Gastroesophageal sphincter (tissue), 4 donors: ENCODE measurements at regions not wholly inside any gene's neighbourhood (a gene's known extent, or its start where the extent isn't known, plus 50 kb on each side); places are given as distances from the start of the nearest gene placed in this dataset.
A peak's percentile ranks its signal among the peaks of the same experiment; 100 is the strongest.
"Not testable (repeated sequence)": the region's sequence is repeated elsewhere in the genome, so short reads cannot be mapped to it uniquely, and the experiment has no call there.

Experiments used
- ATAC-seq: fragments of 150-250 bp; one replicate; pipeline ENCODE4 v1.9.1; 2016; ENCODE audit warnings: mild to moderate bottlenecking, moderate library complexity
- H3K27ac ChIP-seq, 4 donors: fragments of 200-600 bp; sonication (generic) in 3 of 4; 1 replicate in 3 of 4; 2 replicates in 1 of 4; pipeline ENCODE4 v1.5.1; 2016 to 2019
- H3K27me3 ChIP-seq: fragments of 200-600 bp; sonication (generic); one replicate; pipeline ENCODE4 v1.5.1; 2019
- H3K36me3 ChIP-seq, 2 donors: fragments of 200-600 bp; sonication (generic); one replicate each; pipeline ENCODE4 v1.5.1; 2019; ENCODE audit warnings: control low read depth in 1 of 2
- H3K4me1 ChIP-seq, 3 donors: fragments of 200-600 bp; sonication (generic); 1 replicate in 2 of 3; 2 replicates in 1 of 3; pipeline ENCODE4 v1.5.1; 2016 to 2019; ENCODE audit warnings: control low read depth in 2 of 3
- H3K4me3 ChIP-seq, 2 donors: fragments of 200-600 bp; sonication (generic); one replicate each; pipeline ENCODE4 v1.5.1; 2019; ENCODE audit warnings: mild to moderate bottlenecking in 1 of 2, moderate library complexity in 1 of 2
- H3K9me3 ChIP-seq, 3 donors: fragments of 200-600 bp; sonication (generic); one replicate each; pipeline ENCODE4 v1.5.1; 2017 to 2019; ENCODE audit warnings: control low read depth in 2 of 3
- EP300 ChIP-seq: sonication (generic); formaldehyde crosslinking; IDR thresholded peaks from one replicate; pipeline ENCODE4 v1.6.1; 2017; ENCODE audit warnings: antibody characterized with exemption, mild to moderate bottlenecking
- POLR2A ChIP-seq, 2 donors: fragments of 450-650 bp; IDR thresholded peaks; one replicate each; pipeline ENCODE4 v1.6.1; 2017; ENCODE audit warnings: antibody characterized with exemption in 2 of 2, mild to moderate bottlenecking in 2 of 2, moderate library complexity in 1 of 2
- POLR2AphosphoS5 ChIP-seq: sonication (generic); formaldehyde crosslinking; IDR thresholded peaks from one replicate; pipeline ENCODE4 v1.6.1; 2017; ENCODE audit warnings: antibody characterized with exemption
- WGBS, 2 donors: methylation state at CpG; one replicate each; pipeline ENCODE4 v1.1.5; 2018; ENCODE audit warnings: low coverage in 1 of 2; 5-methylcytosine and 5-hydroxymethylcytosine counted together
- TF ChIP-seq, protein P1 (sequence below), 4 experiments: fragments of 200-600 bp in 2 of 4; fragments of 450-650 bp in 2 of 4; sonication (generic) in 1 of 4; IDR thresholded peaks; one replicate each; pipeline ENCODE4 v1.5.1; 2017 to 2019; ENCODE audit warnings: antibody characterized with exemption in 4 of 4, mild to moderate bottlenecking in 2 of 4, moderate library complexity in 2 of 4

DNA sequence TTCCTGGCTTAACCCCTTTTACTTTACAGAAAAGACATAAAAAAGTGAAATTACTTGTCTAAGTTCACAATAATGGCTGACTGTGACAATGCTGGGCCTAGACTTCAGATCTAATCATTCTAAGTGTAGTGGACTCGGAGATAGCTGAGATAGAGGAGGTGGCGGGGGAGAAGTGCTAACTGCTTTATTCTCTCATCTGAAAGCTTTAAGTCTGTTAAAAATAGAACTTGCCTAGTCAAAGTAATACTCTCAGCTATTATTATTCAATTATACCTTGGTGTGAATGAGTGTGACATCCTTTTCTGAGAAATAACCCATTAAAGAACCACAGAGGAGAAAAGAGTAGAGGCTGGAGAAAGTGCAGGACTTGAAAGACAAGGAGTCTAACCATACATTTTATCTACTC, 96.1 kb upstream of the OLIG2 start:
- no peak for TF ChIP-seq EP300
- no peak for TF ChIP-seq POLR2A (IDR thresholded peaks at IDR 0.05)
- TF ChIP-seq POLR2AphosphoS5 = no peak
- TF ChIP-seq, protein P1, sequence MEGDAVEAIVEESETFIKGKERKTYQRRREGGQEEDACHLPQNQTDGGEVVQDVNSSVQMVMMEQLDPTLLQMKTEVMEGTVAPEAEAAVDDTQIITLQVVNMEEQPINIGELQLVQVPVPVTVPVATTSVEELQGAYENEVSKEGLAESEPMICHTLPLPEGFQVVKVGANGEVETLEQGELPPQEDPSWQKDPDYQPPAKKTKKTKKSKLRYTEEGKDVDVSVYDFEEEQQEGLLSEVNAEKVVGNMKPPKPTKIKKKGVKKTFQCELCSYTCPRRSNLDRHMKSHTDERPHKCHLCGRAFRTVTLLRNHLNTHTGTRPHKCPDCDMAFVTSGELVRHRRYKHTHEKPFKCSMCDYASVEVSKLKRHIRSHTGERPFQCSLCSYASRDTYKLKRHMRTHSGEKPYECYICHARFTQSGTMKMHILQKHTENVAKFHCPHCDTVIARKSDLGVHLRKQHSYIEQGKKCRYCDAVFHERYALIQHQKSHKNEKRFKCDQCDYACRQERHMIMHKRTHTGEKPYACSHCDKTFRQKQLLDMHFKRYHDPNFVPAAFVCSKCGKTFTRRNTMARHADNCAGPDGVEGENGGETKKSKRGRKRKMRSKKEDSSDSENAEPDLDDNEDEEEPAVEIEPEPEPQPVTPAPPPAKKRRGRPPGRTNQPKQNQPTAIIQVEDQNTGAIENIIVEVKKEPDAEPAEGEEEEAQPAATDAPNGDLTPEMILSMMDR (IDR thresholded peaks at IDR 0.05) = no peak

GRCh38 chr21:32930673-32931072, 95.1 kb upstream of the OLIG2 start:
- Histone ChIP-seq H3K27me3 (no peaks in the 10 kb centered on the region), H3K27ac (no peak overlapping the region), H3K4me1 (no peaks in the 10 kb centered on the region), H3K4me3 (no peak overlapping the region), H3K9me3 (peaks cover 0 to 10% (median 0%) of the 10 kb centered on the region in 3 donors), H3K36me3 (no peaks in the 10 kb centered on the region)
- 8 to 26% methylated on average over 3 to 4 of the region's 8 CpGs for WGBS, 2 donors
- no peak for ATAC-seq
- TF ChIP-seq POLR2A (IDR thresholded peaks at IDR 0.05) (no peak), EP300 (no peak), POLR2AphosphoS5 (no peak)
- TF ChIP-seq, protein P1 (IDR thresholded peaks at IDR 0.05) = no peak

More for the DNA sequence above, 96.1 kb upstream of the OLIG2 start:
- Histone ChIP-seq H3K27ac (no peak overlapping the region), H3K27me3 (no peaks in the 10 kb centered on the region), H3K9me3 (peaks cover 0 to 20% (median 0%) of the 10 kb centered on the region in 3 donors), H3K4me3 (no peak overlapping the region), H3K4me1 (no peaks in the 10 kb centered on the region), H3K36me3 (no peaks in the 10 kb centered on the region)
- ATAC-seq = no peak
- 40 to 89% methylated on average over 1 to 2 of the region's 2 CpGs for WGBS, 2 donors

- H3K4me3 ChIP-seq, H3K36me3 ChIP-seq, H3K9me3 ChIP-seq, H3K27ac ChIP-seq, ATAC-seq, H3K27me3 ChIP-seq, H3K4me1 ChIP-seq: not testable (repeated sequence)
- 83% methylated on average over 12 of the region's 14 CpGs; no CpG with 5 or more reads in 1 of the 2 donors for WGBS, 2 donors
Measured at GRCh38 chr21:32934068-32934467, 91.7 kb upstream of the OLIG2 start.

DNA sequence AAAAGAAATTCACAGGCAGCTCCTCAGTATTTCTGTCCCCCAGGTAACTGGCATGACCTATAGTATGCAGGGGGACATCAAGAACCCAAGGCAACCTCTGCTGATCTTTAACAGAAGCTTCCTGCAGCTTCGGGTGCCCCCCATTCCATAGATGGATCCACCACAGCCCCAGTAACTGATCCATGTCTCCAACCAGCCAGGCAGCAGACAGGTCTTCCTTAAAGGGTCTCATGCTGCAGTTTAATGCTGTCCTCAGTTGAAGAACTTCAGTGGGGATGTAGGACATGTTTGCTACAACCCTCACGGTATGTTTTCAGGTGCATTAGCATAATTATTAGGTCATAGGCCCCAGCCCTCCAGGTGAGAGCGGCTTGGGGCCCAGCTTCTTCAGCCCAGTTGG, 90.9 kb upstream of the OLIG2 start:
- no peaks in the 10 kb centered on the region for H3K36me3 ChIP-seq
- H3K4me3 ChIP-seq = no peak overlapping the region
- no peak overlapping the region for H3K27ac ChIP-seq
- H3K9me3 ChIP-seq = no peaks in the 10 kb centered on the region
- ATAC-seq = no peak
- TF ChIP-seq POLR2A (IDR thresholded peaks at IDR 0.05) = no peak
- TF ChIP-seq POLR2AphosphoS5 = no peak
- TF ChIP-seq, protein P1 (IDR thresholded peaks at IDR 0.05) = no peak
- no peak for TF ChIP-seq EP300
- no peaks in the 10 kb centered on the region for H3K4me1 ChIP-seq
- peaks cover 2% of the 10 kb centered on the region for H3K27me3 ChIP-seq
- 63 to 75% methylated on average over 2 of the region's 3 CpGs for WGBS, 2 donors

GRCh38 chr21:32940079-32941014, 85.4 kb upstream of the OLIG2 start:
- no peak overlapping the region for H3K4me3 ChIP-seq
- no peak for ATAC-seq
- no peak overlapping the region for H3K27ac ChIP-seq
- peaks cover 4% of the 10 kb centered on the region for H3K27me3 ChIP-seq
- H3K4me1 ChIP-seq = no peaks in the 10 kb centered on the region
- WGBS, 2 donors = 50 to 52% methylated on average over 15 to 21 of the region's 23 CpGs
- no peaks in the 10 kb centered on the region for H3K36me3 ChIP-seq
- TF ChIP-seq, protein P1 (IDR thresholded peaks at IDR 0.05) = peak; percentile 35 to 68 (median 41)
- TF ChIP-seq POLR2AphosphoS5 = no peak
- no peaks in the 10 kb centered on the region for H3K9me3 ChIP-seq
